Glutamatergic neuron (in vitro differentiated cells): ENCODE measurements at regions not wholly inside any gene's neighbourhood (a gene's known extent, or its start where the extent isn't known, plus 50 kb on each side); places are given as distances from the start of the nearest gene placed in this dataset.

Experiments
- DNase-seq: peaks from one replicate; pipeline ENCODE4 v3.0.0; 2022
- H3K27ac Mint-ChIP-seq: one replicate; pipeline ENCODE4 v1.8.0; 2020; ENCODE audit warnings: mild to moderate bottlenecking, mixed read lengths, inconsistent platforms; ENCODE audit not compliant: unreplicated experiment
- H3K27me3 Mint-ChIP-seq: one replicate; pipeline ENCODE4 v1.8.0; 2020; ENCODE audit warnings: mild to moderate bottlenecking, moderate library complexity, mixed read lengths, inconsistent platforms; ENCODE audit not compliant: unreplicated experiment
- H3K36me3 Mint-ChIP-seq: one replicate; pipeline ENCODE4 v1.8.0; 2020; ENCODE audit warnings: mild to moderate bottlenecking, mixed read lengths, inconsistent platforms; ENCODE audit not compliant: unreplicated experiment
- H3K4me1 Mint-ChIP-seq: one replicate; pipeline ENCODE4 v1.8.0; 2020; ENCODE audit warnings: mild to moderate bottlenecking, low read depth, mixed read lengths, inconsistent platforms; ENCODE audit not compliant: unreplicated experiment
- H3K4me3 Mint-ChIP-seq: one replicate; pipeline ENCODE4 v1.8.0; 2020; ENCODE audit warnings: mild to moderate bottlenecking, mixed read lengths, inconsistent platforms; ENCODE audit not compliant: unreplicated experiment
- H3K9me3 Mint-ChIP-seq: one replicate; pipeline ENCODE4 v1.8.0; 2020; ENCODE audit warnings: mild to moderate bottlenecking, moderate library complexity, mixed read lengths, inconsistent platforms; ENCODE audit not compliant: unreplicated experiment
- CTCF ChIP-seq: fragments of 200-600 bp; sonication (generic); IDR thresholded peaks from one replicate; pipeline ENCODE4 v1.5.0; 2021; ENCODE audit not compliant: partially characterized antibody, unreplicated experiment

- Mint-ChIP-seq H3K36me3 (no peaks in the 10 kb centered on the region), H3K4me1 (no peaks in the 10 kb centered on the region), H3K27me3 (no peaks in the 10 kb centered on the region), H3K27ac (no peak overlapping the region), H3K4me3 (no peak overlapping the region), H3K9me3 (no peaks in the 10 kb centered on the region)
- TF ChIP-seq CTCF: no peak
- DNase-seq: no peak
Observed at GRCh38 chr20:52724541-52724940, 247.6 kb upstream of the TSHZ2 start.

- no peaks in the 10 kb centered on the region for H3K9me3 Mint-ChIP-seq
- no peaks in the 10 kb centered on the region for H3K27me3 Mint-ChIP-seq
- H3K36me3 Mint-ChIP-seq: no peaks in the 10 kb centered on the region
- no peaks in the 10 kb centered on the region for H3K4me1 Mint-ChIP-seq
- no peak overlapping the region for H3K4me3 Mint-ChIP-seq
- no peak for DNase-seq
- no peak for TF ChIP-seq CTCF
- no peak overlapping the region for H3K27ac Mint-ChIP-seq
Observed at GRCh38 chr20:52722926-52723688, 249.1 kb upstream of the TSHZ2 start.

GRCh38 chr20:52708137-52708536 is 264.0 kb upstream of the TSHZ2 start:
- no peak for DNase-seq
- H3K27me3 Mint-ChIP-seq: no peaks in the 10 kb centered on the region
- no peaks in the 10 kb centered on the region for H3K36me3 Mint-ChIP-seq
- no peaks in the 10 kb centered on the region for H3K9me3 Mint-ChIP-seq
- H3K27ac Mint-ChIP-seq: no peak overlapping the region
- H3K4me1 Mint-ChIP-seq: no peaks in the 10 kb centered on the region
- TF ChIP-seq CTCF: no peak
- no peak overlapping the region for H3K4me3 Mint-ChIP-seq

- H3K4me3 Mint-ChIP-seq: no peak overlapping the region
- H3K4me1 Mint-ChIP-seq: no peaks in the 10 kb centered on the region
- no peaks in the 10 kb centered on the region for H3K27me3 Mint-ChIP-seq
- H3K36me3 Mint-ChIP-seq: no peaks in the 10 kb centered on the region
- DNase-seq: no peak
- no peak for TF ChIP-seq CTCF
- no peaks in the 10 kb centered on the region for H3K9me3 Mint-ChIP-seq
- no peak overlapping the region for H3K27ac Mint-ChIP-seq
Observed at GRCh38 chr20:52704553-52704952, 267.6 kb upstream of the TSHZ2 start.

- Mint-ChIP-seq H3K36me3 (no peaks in the 10 kb centered on the region), H3K4me1 (no peaks in the 10 kb centered on the region), H3K9me3 (no peaks in the 10 kb centered on the region), H3K27me3 (peaks cover 2% of the 10 kb centered on the region), H3K4me3 (no peak overlapping the region), H3K27ac (no peak overlapping the region)
- DNase-seq: no peak
- TF ChIP-seq CTCF: no peak
Observed at GRCh38 chr20:52688345-52688744, 283.8 kb upstream of the TSHZ2 start.
